GM19324 (cell line): ENCODE measurements at regions not wholly inside any gene's neighbourhood (a gene's known extent, or its start where the extent isn't known, plus 50 kb on each side); places are given as distances from the start of the nearest gene placed in this dataset.

Source experiments
- ATAC-seq: cut with Tn5 transposase; IDR thresholded peaks from one replicate; pipeline ENCODE4 v1.9.1; 2021; ENCODE audit warnings: mild to moderate bottlenecking, moderate library complexity; ENCODE audit not compliant: unreplicated experiment, low FRiP score

- no peak for ATAC-seq
These were observed 55.1 kb upstream of the CNTNAP4 start for GRCh38 chr16:76222087-76222486.

GRCh38 chr16:76222853-76223252 lies 54.3 kb upstream of the CNTNAP4 start:
- no peak for ATAC-seq

DNA sequence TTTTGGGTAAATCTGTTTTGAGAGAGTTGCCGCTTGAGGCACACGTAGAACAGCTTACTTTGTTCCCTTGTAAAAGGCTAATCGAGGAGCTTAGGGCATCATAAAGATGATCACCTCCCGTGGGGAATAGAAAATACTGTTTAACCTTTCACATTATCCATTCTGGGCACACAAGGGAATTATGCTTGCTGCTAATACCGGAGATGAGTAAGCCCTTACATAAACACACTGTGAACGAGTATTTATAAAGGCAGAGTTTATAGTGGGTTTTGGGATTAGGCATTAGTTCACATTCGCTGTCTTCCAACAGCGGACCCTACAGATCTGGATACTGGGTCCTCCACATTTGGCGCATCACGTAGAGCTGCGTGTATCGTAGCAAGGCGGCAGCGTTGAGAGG lies 51.2 kb upstream of the CNTNAP4 start:
- ATAC-seq, result no peak

DNA sequence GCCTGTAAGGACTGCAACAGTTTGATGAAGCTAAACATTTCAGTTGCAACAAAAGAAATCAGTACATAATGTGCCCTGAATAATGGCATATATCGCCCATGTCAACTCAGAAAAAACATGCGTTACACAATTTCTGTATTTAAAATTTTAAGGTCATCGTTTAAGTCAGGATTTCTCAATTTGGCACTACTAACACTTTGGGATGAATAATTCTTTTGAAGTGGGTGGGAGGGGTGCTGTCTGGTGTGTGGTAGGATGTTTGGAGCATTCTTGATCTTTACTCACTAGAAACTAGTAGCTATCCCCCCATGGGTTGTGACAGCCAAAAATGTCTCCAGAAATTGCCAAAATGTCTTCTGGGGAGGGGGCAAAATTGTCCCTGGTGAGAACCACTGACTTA lies 50.7 kb upstream of the CNTNAP4 start:
- ATAC-seq, result no peak
